ENCODE measurements at regions not wholly inside any gene's neighbourhood (a gene's known extent, or its start where the extent isn't known, plus 50 kb on each side); places are given as distances from the start of the nearest gene placed in this dataset.

- no peaks in the 10 kb centered on the region for H3K36me3 Mint-ChIP-seq (ENCODE audit: unreplicated experiment)
Observed at GRCh38 chr9:22580788-22581187, 134.2 kb downstream of the DMRTA1 start.

GRCh38 chr9:22582221-22582620 is 135.6 kb downstream of the DMRTA1 start:
- H3K27ac Mint-ChIP-seq (ENCODE audit: unreplicated experiment) = no peak overlapping the region
- no peak for DNase-seq (ENCODE audit: extremely low spot score, unreplicated experiment)
- H3K4me3 Mint-ChIP-seq (ENCODE audit: unreplicated experiment) = no peak overlapping the region
- H3K4me1 Mint-ChIP-seq (ENCODE audit: unreplicated experiment) = no peaks in the 10 kb centered on the region
- no peak for TF ChIP-seq CTCF (IDR thresholded peaks at IDR 0.05)
- H3K9me3 Mint-ChIP-seq (ENCODE audit: unreplicated experiment) = peaks cover 24% of the 10 kb centered on the region
- H3K27me3 Mint-ChIP-seq (ENCODE audit: unreplicated experiment) = no peaks in the 10 kb centered on the region
- no peaks in the 10 kb centered on the region for H3K36me3 Mint-ChIP-seq (ENCODE audit: unreplicated experiment)

More at GRCh38 chr9:22580788-22581187, 134.2 kb downstream of the DMRTA1 start:
- TF ChIP-seq CTCF (IDR thresholded peaks at IDR 0.05) = no peak
- no peak for DNase-seq (ENCODE audit: extremely low spot score, unreplicated experiment)
- Mint-ChIP-seq H3K9me3 (ENCODE audit: unreplicated experiment) (peaks cover 28% of the 10 kb centered on the region), H3K27ac (ENCODE audit: unreplicated experiment) (no peak overlapping the region), H3K4me3 (ENCODE audit: unreplicated experiment) (no peak overlapping the region), H3K27me3 (ENCODE audit: unreplicated experiment) (no peaks in the 10 kb centered on the region), H3K4me1 (ENCODE audit: unreplicated experiment) (no peaks in the 10 kb centered on the region)

- Mint-ChIP-seq H3K27ac (ENCODE audit: unreplicated experiment) (no peak overlapping the region), H3K9me3 (ENCODE audit: unreplicated experiment) (peaks cover 7% of the 10 kb centered on the region), H3K4me3 (ENCODE audit: unreplicated experiment) (no peak overlapping the region), H3K36me3 (ENCODE audit: unreplicated experiment) (no peaks in the 10 kb centered on the region), H3K27me3 (ENCODE audit: unreplicated experiment) (peaks cover 2% of the 10 kb centered on the region), H3K4me1 (ENCODE audit: unreplicated experiment) (no peaks in the 10 kb centered on the region)
- TF ChIP-seq CTCF (IDR thresholded peaks at IDR 0.05) = no peak
- no peak for DNase-seq (ENCODE audit: extremely low spot score, unreplicated experiment)
Observed at GRCh38 chr9:22588918-22589317, 142.3 kb downstream of the DMRTA1 start.

GRCh38 chr9:22590336-22591033 is 143.9 kb downstream of the DMRTA1 start:
- Mint-ChIP-seq H3K27ac (ENCODE audit: unreplicated experiment) (no peak overlapping the region), H3K9me3 (ENCODE audit: unreplicated experiment) (peaks cover 7% of the 10 kb centered on the region), H3K4me1 (ENCODE audit: unreplicated experiment) (no peaks in the 10 kb centered on the region), H3K36me3 (ENCODE audit: unreplicated experiment) (no peaks in the 10 kb centered on the region), H3K4me3 (ENCODE audit: unreplicated experiment) (no peak overlapping the region), H3K27me3 (ENCODE audit: unreplicated experiment) (peaks cover 2% of the 10 kb centered on the region)
- no peak for DNase-seq (ENCODE audit: extremely low spot score, unreplicated experiment)
- TF ChIP-seq CTCF (IDR thresholded peaks at IDR 0.05) = no peak

GRCh38 chr9:22595805-22596204 is 149.2 kb downstream of the DMRTA1 start:
- no peaks in the 10 kb centered on the region for H3K9me3 Mint-ChIP-seq (ENCODE audit: unreplicated experiment)
- no peak for TF ChIP-seq CTCF (IDR thresholded peaks at IDR 0.05)
- H3K4me3 Mint-ChIP-seq (ENCODE audit: unreplicated experiment) = no peak overlapping the region
- H3K4me1 Mint-ChIP-seq (ENCODE audit: unreplicated experiment) = no peaks in the 10 kb centered on the region
- no peaks in the 10 kb centered on the region for H3K36me3 Mint-ChIP-seq (ENCODE audit: unreplicated experiment)
- no peak for DNase-seq (ENCODE audit: extremely low spot score, unreplicated experiment)
- H3K27me3 Mint-ChIP-seq (ENCODE audit: unreplicated experiment) = no peaks in the 10 kb centered on the region
- no peak overlapping the region for H3K27ac Mint-ChIP-seq (ENCODE audit: unreplicated experiment)

Data from osteocyte (in vitro differentiated cells).